ENCODE measurements at regions not wholly inside any gene's neighbourhood (a gene's known extent, or its start where the extent isn't known, plus 50 kb on each side); places are given as distances from the start of the nearest gene placed in this dataset.
A peak's percentile ranks its signal among the peaks of the same experiment; 100 is the strongest.

DNA sequence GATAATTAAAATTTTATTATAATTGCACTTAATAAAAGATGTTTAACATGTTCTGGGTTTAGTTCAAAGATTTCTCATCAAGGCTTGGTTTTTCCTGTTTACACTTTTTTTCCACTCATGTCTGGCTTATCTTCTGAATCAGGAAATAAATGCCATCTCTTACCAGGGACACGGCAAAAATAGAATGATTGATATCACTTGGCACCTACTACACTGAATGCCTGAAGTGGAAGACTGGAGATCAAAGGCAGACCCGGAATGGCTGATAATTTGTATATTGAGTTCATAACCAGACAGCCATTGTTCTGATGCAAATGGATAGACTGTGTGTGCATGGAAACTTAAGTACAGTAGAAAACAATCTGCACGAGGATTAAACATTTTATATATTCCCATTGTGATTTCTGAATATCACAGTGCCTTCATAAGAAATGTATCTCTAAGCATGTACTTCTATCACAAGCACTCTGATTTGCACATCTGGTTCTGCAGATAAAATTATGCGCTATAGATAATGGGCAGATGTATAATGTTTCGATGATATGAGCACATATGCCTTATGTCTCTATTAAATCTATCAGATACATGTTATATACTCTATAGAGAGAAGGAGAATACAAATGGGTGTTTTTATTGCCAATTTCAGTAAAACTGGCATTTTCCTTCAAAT is 304.8 kb downstream of the RND3 start:
- peak in 1 of 11 donors; percentile 28 for DNase-seq (ENCODE audit: extremely low read depth in 1 of 11, low read depth in 9 of 11, low spot score in 4 of 11)

DNA sequence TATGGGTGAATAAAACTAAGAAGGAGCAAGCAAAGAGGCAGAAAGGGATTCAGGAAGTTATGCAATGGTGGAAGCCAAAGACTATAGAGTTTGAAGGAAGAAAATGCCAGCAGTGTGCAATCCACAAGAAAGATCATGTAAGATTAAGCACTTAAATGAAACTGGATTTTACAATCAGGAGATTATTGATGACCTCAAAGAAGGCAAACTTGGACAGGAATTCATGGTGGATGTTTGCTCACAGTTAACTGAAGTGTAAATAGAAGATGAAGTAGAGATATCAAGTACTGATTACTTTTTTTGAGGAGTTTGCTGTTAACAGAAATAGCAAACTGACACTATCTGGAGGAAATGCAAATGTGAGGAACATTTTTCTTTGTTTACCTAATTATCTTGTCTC is 308.9 kb downstream of the RND3 start:
- no peak for DNase-seq (ENCODE audit: extremely low read depth in 1 of 11, low read depth in 9 of 11, low spot score in 4 of 11)

DNA sequence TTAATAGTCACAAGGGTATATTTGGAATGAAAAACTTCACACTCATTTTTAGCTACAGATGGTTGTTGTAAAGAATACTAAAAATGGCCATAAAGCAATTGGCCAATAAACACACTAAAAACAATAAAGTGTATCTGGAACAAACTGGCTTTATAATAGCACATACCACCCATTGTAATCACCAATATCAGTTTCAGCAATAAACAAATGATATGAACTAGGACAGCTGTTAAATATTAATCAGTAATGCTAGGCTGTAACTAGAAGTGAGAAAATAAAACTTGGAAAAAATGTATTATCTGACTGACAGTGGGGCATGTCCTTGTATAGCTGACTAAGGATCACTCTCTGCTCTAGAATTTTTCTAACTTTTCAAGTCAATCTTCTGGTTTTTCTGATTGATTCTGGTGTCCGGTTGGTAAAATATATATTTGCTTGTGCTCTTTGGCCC is 312.5 kb downstream of the RND3 start:
- no peak for DNase-seq (ENCODE audit: extremely low read depth in 1 of 11, low read depth in 9 of 11, low spot score in 4 of 11)

DNA sequence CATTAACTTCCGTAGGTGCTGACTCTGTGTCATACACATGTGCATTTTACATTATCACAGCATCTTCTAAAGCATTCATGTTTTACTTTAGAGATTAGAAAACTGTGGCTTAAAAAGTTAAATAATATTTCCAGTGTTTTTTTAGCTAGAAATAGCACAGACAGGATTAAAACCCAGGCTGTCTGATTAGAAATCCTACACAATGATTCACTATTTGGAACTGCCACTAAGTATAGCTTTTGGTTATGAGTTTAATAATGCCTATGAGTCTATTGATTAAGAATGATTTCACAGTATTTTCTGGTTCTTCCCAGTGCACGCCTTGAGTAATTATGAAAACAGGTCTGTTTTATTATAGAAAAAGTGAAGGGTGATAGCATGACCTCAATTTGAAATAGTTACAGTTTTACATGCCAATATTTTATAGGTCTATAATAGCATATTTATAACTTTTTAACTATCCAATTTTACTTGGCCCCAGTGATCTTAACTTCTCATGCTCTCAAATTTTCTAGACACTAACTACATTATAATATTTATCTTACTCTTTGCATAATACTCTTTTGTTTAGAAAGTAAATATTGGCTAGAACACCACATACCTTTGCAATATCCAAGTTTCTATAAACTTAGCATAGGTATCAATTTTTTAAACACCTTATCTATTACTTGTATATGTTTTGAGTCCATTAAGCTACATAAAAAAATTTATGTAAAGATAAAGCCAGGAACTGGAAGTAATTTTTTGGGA is 313.2 kb downstream of the RND3 start:
- no peak for DNase-seq (ENCODE audit: extremely low read depth in 1 of 11, low read depth in 9 of 11, low spot score in 4 of 11)

DNA sequence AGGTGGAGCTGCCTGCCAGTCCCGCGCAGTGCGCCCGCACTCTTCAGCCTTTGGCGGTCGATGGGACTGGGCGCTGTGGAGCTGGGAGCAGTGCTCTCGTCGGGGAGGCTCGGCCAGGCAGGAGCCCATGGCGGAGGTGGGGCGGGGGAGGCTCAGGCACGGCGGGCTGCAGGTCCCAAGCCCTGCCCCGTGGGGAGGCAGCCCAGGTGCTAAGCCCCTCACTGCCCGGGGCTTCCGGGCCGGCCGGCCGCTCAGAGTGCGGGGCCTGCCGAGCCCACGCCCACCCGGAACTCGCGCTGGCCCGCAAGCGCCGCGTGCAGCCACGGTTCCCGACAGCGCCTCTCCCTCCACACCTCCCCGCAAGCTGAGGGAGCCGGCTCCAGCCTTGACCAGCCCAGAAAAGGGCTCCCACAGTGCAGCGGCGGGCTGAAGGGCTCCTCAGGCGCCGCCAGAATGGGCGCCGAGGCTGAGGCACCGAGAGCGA is 316.4 kb downstream of the RND3 start:
- no peak for DNase-seq (ENCODE audit: extremely low read depth in 1 of 11, low read depth in 9 of 11, low spot score in 4 of 11)

DNA sequence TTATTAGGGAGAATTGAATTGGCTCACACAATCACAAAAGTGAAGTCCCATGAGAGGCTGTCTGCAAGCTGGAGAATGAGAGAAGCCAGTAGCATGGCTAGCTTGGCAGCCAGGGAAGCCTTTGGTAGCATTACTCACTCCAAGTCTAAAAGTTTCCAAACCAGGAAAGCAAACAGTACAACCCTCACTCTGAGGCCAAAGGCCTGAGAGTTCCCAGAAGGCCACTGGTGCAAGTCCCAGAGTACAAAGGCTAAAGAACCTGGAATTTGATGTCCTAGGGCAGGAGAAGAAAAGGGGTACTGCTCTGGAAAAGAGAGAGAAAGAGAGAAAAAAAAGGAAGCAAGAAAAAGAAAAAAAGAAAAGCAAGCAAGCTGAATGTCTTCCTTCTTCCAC is 318.2 kb downstream of the RND3 start:
- DNase-seq (ENCODE audit: extremely low read depth in 1 of 11, low read depth in 9 of 11, low spot score in 4 of 11): no peak

DNA sequence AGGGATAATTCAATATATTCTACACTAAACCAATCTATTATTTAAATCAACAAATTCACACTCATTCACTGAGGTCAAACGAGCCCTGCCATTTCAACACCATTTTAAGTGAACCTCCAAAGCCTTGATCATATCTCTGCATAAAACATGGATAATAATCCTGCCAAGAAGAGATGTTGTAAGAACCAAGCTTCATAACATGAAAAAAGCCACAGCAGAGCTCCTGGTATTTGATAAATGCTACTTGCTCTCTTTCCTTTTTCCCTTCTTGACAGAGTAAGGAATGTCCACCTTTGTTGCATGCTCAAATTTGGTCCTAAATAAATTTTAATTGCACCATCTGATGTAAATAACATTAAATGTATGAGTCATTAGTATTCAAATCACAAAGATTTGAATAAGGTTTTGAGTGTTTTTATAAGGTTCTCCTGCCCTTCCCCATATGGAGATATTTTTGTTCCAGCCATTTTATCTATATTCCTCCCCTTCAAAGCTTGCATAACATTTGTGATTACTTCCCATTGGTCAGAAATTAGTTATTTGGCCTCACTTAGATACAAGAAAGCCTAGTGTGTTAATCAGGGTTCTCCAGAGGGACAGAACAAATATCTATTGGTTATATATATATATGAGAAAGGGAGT is 318.8 kb downstream of the RND3 start:
- no peak for DNase-seq (ENCODE audit: extremely low read depth in 1 of 11, low read depth in 9 of 11, low spot score in 4 of 11)

DNA sequence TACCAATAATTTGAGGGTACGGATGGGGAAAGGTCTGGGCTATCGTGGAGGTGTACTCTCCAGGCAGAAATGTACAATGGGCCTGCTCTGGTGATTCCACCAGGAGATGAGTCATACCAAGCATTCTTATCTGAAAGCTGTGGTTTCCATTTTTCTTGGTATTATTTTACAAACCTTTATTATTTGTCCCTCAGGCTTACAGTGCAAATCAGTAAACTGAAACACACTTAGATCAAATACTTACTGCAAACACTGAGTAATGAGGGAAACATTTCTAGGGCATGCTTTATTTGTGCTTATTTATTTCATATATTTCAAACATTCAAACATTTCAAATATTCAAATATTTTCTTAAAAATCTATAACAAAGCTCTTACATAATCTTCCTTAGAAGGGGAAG is 319.8 kb downstream of the RND3 start:
- DNase-seq (ENCODE audit: extremely low read depth in 1 of 11, low read depth in 9 of 11, low spot score in 4 of 11): no peak

DNA sequence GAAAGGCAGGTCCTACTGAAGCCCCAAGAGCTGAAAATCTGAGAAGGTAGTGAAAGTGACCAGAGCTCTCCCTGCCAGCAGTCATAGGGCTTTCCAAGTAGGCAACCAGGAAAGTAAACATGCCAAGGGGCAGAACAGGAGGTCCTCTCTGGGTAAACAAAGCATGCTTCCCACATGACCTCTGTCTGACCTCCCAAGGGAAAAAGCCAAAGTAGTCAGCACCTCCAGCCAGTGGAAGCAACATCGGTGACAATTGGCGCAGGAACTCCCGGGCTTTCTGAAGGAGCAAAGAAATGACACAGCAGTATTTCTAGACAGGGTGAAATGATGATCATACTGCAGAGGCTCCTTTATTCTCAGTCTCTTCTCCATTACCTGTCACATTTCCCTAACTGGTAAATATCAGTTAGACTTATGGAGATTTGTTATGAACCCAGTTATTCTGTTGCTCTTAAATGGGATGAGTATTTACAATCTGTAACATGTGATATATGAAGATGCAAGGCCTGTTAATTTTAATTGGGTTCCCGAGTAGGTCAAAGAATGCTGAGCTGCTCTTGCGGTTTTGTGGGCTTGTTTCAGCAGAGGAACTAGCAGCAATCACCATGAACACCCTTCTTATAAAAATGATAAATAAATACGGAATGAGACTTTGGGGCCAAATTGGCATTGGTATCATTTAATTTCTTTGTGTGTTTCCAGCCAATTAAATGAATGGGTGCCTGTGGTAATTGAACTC is 321.0 kb downstream of the RND3 start:
- DNase-seq (ENCODE audit: extremely low read depth in 1 of 11, low read depth in 9 of 11, low spot score in 4 of 11): no peak

DNA sequence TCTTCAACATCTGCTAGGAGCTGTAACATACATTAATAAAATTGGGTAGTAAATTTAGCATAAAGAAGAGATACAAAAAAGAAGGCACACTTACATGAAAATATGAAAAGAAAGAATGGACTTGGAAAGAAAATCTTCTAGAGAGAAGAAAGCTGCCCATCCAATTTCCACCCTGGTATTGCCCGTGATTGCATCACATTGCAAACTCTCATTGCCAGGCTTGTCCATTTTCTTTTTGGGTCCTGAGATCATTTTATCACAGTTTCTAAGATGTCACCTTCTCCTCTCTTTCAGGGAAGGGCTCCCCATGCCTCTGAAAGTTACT is 321.5 kb downstream of the RND3 start:
- DNase-seq (ENCODE audit: extremely low read depth in 1 of 11, low read depth in 9 of 11, low spot score in 4 of 11): no peak

DNA sequence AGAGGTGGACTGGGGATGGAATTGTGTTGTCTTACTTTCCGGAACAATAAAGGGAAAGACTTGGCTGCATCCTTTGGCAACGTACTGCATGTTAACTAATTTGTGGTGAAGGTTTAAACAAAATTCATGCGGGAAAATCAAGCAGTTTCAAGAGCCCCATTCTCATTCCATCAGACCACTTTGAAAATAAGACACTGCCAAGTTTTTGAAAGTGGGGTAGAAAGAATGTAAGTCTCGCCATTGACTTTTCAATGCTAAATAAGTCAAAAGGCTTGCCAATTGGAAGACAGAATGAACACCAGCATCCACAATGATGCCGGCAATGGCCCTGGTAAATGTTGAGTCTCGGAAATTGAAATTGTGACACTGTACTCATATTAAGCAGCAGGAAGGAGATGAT is 322.0 kb downstream of the RND3 start:
- no peak for DNase-seq (ENCODE audit: extremely low read depth in 1 of 11, low read depth in 9 of 11, low spot score in 4 of 11)

DNA sequence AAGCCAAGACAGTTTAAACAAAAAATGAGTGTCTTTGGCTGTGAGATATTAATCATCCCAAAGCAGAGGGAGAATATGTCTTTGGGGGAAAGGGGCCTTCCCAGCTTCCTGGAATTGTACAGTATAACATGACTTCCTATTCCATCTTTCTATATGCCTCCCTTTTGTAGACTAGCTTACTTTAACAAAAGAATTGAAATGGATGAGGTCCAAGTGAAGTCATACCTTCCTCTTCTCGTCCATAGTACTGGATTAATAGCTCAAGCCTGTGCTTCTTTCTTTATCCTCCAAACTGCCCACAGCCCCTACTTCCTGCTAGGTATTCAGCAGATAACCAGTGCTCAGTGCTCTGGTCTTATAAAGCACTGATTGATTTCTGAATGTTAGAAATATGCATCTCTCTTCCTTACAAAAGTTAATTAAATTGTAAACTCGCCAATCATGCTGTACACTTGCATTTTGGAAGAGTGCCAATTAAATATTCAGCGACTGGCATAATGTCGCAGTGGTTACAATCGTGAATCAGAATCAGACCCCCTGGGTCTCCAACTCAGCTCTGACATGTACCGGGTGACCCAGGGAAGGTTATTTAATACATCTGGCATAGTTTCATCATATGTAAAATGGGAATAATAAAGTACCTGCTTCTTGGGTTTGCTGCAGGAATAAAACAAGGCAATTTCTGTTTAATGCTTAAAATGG is 325.1 kb downstream of the RND3 start:
- no peak for DNase-seq (ENCODE audit: extremely low read depth in 1 of 11, low read depth in 9 of 11, low spot score in 4 of 11)

DNA sequence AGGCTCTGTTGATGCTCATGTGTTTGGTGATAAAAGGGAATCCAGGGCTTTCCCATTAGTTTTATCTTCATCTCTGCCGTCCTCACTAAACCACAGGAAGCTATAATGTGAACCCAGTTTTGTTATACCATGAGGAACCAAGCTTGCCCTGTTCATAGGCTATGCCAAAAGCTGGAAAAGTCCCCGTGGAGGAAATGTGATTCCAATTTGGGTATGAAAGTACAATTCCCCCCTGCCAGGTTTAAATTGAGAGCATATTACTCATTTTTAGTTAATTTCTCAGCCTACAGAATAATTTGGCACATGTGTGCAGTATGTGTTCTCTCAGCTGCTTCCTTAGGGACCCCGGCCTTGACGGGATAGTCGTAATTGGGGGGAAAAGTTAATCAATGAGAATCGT is 327.4 kb downstream of the RND3 start:
- no peak for DNase-seq (ENCODE audit: extremely low read depth in 1 of 11, low read depth in 9 of 11, low spot score in 4 of 11)

DNA sequence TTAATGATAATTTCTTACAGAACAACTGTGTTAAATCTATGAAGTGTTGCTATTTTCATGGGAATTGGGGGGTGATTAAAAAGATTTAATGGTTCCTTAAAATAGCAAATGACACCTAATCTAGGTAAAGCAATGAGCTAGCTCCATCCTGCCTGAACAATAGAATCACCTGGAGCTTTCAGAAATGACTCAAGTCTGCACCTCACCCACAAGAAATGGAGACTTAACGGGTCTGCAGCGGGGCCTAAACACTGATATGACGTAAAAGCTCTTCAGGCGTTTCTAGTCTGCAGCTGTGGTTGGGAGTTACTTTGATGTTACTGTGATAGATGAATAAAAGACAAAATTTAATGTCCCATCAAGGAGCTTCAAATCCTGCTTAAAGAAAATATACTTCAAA is 328.2 kb downstream of the RND3 start:
- DNase-seq (ENCODE audit: extremely low read depth in 1 of 11, low read depth in 9 of 11, low spot score in 4 of 11): no peak

DNA sequence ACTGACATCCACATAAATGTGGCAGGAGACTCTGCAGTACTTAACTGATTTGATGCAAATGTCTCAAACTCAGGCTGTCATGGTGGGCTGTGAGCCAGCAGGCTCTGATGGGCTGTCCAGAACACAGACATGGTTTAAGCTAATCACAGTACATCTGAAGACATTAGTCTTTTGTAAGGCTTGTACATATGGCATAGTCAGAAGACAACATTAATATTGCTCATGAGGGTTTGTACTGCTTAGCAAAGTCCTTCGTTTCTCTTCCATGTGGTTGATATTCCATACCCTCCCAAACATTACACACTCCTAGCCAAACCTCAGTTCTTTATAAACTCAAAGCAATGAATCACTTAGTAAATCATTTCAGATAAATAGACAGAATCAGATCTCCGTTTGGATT is 330.6 kb downstream of the RND3 start:
- DNase-seq (ENCODE audit: extremely low read depth in 1 of 11, low read depth in 9 of 11, low spot score in 4 of 11): no peak

DNA sequence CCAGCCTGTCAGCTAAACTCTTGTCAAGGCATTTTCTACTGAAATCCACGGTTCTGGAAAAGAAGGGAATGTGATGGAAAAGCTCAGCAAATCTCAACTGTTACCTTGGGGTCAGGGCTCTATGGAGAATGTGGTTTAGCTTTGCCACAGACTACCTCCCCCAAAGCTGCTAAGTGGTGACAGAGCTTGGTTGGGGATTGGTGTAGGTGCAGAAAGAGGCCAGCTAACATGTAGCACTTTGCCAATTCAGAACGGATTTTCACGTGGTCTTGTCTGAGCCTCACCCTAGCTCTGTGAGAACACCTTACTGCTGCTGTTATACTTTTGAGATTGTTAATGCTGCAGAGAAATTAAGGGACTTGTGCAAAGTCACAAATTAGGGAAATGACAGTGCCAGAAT is 331.1 kb downstream of the RND3 start:
- DNase-seq (ENCODE audit: extremely low read depth in 1 of 11, low read depth in 9 of 11, low spot score in 4 of 11): no peak

DNA sequence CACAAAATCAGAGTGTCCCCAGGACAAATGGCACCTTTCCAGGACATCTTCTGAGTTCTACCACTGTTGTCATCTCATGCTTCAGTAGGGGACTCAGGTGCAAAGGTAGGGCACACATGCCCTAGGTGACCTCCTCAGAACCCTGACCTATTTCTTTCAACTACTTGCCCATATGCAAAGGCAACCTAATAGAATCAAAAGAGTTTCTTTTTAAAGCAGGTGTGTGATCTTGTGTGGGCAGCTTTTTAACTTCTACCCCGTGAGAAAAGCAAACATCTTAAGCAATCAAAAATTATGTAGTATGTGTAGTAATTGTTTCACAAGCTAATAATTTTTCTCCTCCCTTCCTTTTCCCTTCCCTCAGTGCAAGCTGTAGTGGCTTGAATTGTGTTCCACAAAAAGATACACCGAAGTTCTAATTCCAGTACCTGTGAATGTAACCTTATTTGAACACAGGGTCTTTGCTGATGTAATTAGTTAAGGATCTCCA is 333.1 kb downstream of the RND3 start:
- no peak for DNase-seq (ENCODE audit: extremely low read depth in 1 of 11, low read depth in 9 of 11, low spot score in 4 of 11)

DNA sequence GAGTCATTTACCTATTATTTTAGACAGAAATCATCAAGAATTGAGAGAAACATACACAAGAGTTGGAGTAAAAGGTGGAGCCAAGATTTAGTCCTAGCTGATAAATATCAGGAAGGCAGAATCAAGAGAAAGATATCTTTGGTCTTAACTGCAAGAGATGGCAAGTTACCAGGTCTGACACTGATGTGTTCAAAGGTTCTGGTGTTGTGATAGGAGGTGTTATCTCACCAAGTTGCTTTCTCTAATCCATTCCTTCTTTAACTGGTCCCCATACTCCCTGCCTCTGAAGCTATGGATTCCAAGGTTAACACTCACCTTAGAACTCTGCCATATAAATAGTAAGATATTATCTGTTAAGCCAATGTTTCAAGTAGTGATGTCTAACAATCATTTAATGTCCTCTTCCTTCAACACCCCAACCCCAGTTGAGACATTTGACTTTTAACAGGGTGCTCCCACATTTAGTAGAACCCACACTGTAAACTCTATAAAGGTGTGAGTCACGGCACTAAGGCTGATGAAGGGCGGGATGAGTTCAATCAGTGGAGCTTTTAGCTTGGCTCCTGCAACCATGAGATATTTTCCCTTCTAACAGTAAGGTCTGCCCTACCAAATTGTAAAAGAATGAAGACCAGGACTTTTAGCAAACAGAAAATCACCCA is 333.7 kb downstream of the RND3 start:
- no peak for DNase-seq (ENCODE audit: extremely low read depth in 1 of 11, low read depth in 9 of 11, low spot score in 4 of 11)

DNA sequence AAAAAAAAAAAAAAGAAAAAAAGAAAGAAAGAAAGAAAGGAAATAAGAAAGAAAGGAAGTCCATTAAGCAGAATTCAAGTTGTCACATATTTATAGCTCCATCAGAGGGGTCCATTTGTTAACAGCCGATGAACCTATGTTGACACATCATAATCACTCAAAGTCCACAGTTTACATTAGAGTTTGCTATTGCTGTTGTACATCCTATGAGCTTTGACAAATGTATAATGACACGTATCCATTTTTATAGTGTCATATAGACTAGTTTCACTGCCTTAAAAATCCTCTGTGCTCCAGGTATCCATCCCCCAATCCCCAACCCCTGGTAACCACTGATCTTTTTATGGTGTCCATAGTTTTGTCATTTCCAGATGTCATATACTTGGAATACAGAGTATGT is 335.2 kb downstream of the RND3 start:
- DNase-seq (ENCODE audit: extremely low read depth in 1 of 11, low read depth in 9 of 11, low spot score in 4 of 11): no peak

All from renal cortex interstitium (tissue), 11 donors.